Activated gamma-delta T cell treated with Interleukin-2 at 50 U/mL for 16 hours (primary cell): ENCODE measurements at regions not wholly inside any gene's neighbourhood (a gene's known extent, or its start where the extent isn't known, plus 50 kb on each side); places are given as distances from the start of the nearest gene placed in this dataset.

Experiments used
- DNase-seq: peaks from one replicate; pipeline ENCODE4 v3.0.0-alpha.2; 2020

DNA sequence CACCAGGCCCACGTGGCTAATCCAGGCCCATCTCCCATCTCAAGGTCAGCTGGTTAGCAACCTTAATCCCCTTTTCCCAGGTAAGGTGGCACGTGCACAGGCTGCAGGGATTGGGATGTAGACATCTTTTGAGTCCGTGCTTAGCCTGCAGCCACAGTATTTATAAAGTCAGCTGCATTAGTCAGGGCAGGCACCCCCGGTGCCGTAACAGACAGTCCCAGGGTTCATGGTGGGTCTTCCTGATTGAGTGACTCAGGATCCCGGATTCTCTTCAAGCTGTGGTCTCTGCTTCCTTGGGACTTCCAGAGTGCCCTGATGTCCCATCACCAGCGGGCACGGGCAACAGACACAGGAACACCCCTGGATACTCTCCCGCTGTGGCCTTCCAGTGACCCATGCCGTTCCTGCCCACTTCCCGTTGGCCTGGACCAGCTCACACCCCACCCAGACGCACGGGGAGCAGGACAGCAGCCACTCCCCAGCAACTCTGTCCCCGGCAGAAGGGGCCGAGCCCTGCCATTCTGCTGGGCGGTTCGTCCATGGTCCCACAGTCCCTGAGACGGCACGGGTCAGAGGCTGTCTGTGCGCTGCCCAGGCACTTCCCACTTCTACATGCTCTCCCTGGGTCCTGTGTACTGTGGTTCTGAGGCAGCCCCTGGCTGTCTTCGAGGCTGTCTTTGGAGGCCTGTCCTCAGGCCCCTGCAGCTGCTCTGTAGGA lies 248.6 kb upstream of the GSE1 start:
- no peak for DNase-seq

- DNase-seq, result no peak
Measured at GRCh38 chr16:85365120-85365519, 248.0 kb upstream of the GSE1 start.

- DNase-seq, result no peak
Measured at GRCh38 chr16:85366031-85366763, 246.9 kb upstream of the GSE1 start.

- no peak for DNase-seq
Measured at GRCh38 chr16:85367485-85367884, 245.6 kb upstream of the GSE1 start.

GRCh38 chr16:85369060-85369459 lies 244.1 kb upstream of the GSE1 start:
- DNase-seq, result no peak

- DNase-seq, result peak; percentile 45
Measured at GRCh38 chr16:85369741-85370528, 243.2 kb upstream of the GSE1 start.

DNA sequence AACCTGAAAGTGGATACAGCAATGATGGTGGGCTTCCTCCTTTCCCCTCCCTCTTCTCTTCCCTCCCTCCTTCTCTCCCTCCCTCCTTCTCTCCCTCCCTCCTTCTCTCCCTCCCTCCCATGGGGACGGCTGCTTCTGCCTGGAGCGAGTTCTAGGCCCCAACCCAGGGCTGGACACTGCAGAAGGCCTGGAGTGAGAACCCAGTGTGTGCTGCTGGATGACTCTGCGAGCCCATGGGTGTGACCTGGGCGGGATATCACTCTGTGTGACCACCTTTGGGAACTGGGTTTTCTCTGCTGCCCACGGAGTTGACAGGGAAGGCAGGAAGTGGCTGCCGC lies 242.6 kb upstream of the GSE1 start:
- no peak for DNase-seq

DNA sequence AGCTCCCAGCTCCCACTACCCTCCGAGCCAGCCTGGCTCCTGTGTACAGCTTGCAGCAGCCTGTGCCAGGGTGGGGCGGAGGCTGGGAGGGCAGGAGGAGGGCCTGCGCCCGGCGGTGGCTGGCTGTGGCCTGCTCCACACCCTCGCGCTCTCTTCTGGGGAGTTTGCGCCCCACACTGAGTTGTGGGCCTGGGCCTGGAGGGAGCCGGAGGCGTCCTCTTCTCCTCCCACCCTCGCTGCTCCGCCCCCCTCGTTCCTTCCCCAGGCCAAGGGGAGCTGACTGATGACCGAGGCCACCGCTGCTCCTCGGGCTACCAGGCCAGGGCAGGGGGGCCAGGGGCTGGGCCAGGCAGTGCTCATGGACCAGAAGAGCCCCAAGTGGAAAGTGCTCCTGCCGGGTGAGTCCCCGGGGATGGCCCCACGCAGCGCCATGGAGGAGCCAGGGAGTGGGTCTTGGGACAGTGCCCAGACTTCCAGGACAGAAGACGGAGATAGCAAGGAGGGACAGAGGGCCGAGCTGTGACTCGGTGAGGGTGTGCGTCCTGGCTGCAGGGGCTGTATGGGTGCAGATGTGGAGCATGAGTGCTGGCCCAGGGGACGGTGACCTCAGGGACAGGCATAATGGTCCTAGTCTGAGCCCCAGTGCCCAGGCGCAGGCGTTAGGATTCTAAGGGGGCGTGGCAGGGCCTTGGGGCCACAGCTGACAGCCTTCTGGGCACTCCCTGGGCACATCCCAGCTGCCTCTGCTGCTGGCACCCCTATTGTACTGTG lies 242.1 kb upstream of the GSE1 start:
- DNase-seq, result no peak

DNA sequence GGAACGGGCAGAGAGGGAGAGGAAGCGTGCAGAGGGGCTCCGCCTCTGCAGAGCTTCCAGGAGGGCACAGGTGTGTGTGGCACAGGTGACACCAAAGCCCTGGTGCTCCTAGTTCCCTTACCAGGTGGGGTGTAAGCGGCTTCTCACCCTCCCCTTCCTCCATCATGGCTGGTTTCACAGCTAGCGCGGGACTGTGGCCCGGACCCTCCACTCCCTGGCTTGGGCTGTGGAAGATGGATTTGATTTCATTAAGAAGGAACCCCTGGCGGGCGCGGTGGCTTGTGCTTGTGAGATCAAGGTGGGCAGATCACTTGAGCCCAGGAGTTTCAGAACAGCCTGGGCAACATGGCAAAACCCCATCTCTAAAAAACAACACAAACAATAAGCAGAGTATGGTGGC lies 241.2 kb upstream of the GSE1 start:
- DNase-seq, result no peak

- no peak for DNase-seq
Measured at GRCh38 chr16:85372627-85373372, 240.3 kb upstream of the GSE1 start.

DNA sequence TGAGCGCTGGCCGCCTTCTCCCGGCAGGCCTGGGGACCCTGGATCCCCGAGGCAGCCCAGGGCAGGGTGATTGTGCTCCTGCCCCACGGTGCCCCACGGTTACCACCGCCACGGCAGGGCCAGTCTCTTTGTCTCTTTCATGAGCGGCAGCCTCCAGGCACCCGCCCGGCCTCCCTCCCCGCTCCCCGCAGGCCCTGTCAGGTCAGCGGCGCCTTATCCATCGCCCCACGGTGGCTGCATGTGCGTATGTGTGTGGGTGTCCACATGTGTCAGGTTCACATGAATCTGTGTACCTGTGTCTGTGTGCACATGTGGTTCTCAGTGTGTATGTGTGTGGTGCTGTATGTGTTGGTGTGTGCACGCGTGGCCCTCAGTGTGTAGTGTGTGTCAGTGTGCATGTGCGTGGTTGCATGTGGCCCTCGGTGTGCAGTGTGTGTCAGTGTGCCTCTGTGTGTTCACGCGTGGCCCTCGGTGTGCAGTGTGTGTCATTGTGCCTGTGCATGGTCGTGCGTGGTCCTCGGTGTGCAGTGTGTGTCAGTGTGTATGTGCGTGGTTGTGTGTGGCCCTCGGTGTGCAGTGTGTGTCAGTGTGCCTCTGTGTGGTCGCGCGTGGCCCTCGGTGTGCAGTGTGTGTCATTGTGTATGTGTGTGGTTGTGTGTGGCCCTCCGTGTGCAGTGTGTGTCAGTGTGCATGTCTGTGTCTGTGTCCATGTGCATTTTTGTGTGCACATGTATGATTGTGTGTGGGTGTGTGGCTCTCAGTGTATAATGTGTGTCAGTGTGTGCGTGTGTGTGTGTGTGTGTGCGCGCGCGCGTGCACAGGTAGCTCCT lies 239.2 kb upstream of the GSE1 start:
- no peak for DNase-seq

- no peak for DNase-seq
Measured at GRCh38 chr16:85374571-85374872, 238.6 kb upstream of the GSE1 start.

DNA sequence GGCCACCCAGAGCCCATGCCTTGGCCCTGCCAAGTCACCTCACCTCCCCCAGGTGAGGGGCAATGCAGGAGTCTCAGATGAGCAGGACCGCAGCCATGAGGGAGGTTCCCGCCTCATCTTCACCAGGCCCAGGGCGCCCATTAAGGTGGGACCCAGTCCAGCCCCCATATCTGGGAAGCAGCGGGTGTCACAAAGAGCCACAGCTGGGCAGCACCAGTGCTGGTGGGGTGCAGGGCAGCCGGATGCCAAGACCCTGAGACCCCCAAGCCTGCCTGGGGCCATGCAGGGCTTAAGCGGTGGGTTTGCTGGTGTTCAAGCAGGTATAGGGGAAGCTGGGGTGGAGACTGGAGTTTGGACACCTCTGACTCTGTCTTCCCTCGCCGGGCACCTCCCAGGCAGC lies 237.8 kb upstream of the GSE1 start:
- no peak for DNase-seq

DNA sequence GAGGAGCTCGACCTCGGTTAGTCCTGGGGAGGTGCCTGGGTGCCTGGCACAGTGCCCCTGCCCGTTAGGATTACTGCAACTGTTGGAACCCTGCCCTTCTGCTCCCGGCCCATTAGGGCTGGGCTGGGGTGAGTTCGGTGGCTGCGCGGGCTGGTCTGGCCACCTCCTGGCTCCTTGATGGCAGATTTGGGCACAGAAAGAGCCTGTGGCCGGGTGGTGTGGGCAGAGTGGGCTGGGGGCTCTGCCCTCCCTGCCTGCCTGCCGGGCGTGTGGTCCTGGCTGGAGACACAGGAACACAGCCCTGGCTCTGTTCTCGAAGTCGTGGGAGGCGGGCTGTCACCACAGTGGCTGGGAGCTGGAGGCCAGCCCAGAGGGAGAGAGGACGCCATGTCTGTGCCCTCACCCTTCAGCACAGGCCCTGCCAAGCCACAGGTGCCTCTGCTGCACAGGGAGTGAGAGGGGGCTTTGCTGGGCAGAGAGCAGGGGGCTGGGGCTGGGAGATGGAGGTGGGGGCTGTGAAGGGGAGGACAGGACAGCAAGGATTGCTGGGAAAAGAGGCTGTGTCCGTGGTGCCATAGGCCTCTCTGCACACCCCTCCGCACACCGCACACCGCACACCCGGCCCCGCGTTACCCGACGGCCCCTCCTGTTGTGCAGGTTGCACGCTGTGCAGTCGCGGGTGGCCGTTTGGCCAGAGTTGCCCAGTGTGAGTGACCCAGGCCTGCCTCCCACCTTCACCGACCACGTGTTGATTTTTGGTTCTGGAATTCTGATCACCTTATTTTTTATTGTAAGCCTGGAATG lies 236.6 kb upstream of the GSE1 start:
- no peak for DNase-seq

GRCh38 chr16:85377388-85378144 lies 235.6 kb upstream of the GSE1 start:
- no peak for DNase-seq

DNA sequence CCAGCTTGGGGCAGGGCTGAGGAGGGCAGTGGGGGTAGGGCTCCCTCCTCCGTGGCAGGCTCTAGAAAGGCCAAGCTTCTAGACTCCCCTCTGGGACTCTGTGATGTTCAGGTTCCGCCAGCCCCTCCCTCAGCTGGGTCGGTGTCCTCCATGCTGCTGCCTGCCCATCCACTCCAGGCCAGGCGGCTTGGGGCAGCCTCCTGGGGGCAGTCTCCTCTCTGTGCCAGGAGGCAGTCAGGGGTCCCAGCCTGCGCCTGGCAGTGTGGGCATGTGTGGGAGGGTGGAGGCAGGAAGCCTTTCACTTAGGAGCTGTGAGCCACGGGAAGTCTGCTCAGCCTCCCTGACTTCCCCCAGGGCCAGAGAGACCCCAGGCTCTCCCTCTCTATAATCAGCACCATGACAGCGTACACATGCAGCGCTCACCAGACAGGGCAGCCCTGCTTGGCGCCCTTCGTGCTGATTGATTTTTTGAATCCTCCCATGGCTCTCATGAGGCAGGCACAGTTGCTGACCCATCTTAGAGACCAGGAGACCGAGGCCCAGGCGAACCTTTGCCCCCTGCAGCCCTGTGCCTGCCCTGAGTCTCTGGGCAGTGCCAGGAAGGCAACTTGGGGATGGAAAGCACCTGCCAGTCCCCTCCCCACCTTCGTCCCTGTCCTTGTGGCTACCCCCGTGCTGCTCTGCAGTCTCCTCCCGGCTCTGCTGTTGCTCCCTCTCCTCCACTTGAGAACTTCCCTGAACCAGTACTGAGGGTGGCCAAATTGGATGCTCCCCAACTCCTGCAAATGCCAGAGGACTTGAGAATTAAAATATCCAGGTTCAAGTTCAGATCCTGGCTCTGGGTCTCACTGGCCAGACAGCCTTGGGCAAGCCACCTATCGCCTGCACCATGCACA lies 234.7 kb upstream of the GSE1 start:
- DNase-seq, result no peak

- no peak for DNase-seq
Measured at GRCh38 chr16:85379041-85380001, 233.8 kb upstream of the GSE1 start.

GRCh38 chr16:85380002-85380395 lies 233.1 kb upstream of the GSE1 start:
- no peak for DNase-seq
